ENCODE measurements at regions not wholly inside any gene's neighbourhood (a gene's known extent, or its start where the extent isn't known, plus 50 kb on each side); places are given as distances from the start of the nearest gene placed in this dataset.

GRCh38 chr2:16958266-16958665, 292.6 kb upstream of the CYRIA start:
- TF ChIP-seq YY1 (tag by site-specific recombination; IDR thresholded peaks at IDR 0.05) (no peak), ZBTB44 (tag by site-specific recombination; IDR thresholded peaks at IDR 0.05) (no peak), CTCF (tag by site-specific recombination; IDR thresholded peaks at IDR 0.05) (no peak), REST (tag by site-specific recombination; IDR thresholded peaks at IDR 0.05) (no peak)
